GM12865 (cell line): ENCODE measurements at regions not wholly inside any gene's neighbourhood (a gene's known extent, or its start where the extent isn't known, plus 50 kb on each side); places are given as distances from the start of the nearest gene placed in this dataset.

ENCODE experiments used
- DNase-seq: peaks from one replicate; pipeline ENCODE4 v3.0.0; 2010; ENCODE audit warnings: low read depth
- H3K4me3 ChIP-seq: 2 replicates; pipeline ENCODE4 v1.5.1; 2011; ENCODE audit warnings: mild to moderate bottlenecking, low read depth, low read length, control low read depth
- CTCF ChIP-seq: IDR thresholded peaks from 2 replicates; pipeline ENCODE4 v1.5.1; 2011; ENCODE audit warnings: low read length, control low read depth, low read depth, inconsistent platforms; ENCODE audit not compliant: insufficient read depth; ENCODE audit errors: missing control alignments

DNA sequence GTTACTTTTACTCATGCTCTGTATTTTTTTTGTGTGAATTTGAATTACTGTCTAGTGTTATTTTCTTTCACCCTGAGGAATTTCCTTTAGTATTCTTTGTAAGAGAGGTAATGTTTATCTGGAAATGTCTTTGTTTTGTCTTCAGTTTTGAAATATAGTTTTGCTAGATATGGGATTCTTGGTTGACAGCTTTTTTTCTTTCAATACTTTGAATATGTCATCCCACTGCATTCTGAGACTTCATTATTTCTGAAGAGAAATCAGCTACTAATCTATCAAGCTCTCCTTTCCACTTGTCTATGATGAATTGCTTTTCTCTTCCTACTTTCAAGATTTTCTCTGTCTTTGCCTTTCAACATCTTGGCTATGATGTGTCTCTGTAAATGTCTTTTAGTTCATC lies 217.0 kb upstream of the CASK start:
- no peak for TF ChIP-seq CTCF
- no peak for DNase-seq
- H3K4me3 ChIP-seq: no peak overlapping the region

DNA sequence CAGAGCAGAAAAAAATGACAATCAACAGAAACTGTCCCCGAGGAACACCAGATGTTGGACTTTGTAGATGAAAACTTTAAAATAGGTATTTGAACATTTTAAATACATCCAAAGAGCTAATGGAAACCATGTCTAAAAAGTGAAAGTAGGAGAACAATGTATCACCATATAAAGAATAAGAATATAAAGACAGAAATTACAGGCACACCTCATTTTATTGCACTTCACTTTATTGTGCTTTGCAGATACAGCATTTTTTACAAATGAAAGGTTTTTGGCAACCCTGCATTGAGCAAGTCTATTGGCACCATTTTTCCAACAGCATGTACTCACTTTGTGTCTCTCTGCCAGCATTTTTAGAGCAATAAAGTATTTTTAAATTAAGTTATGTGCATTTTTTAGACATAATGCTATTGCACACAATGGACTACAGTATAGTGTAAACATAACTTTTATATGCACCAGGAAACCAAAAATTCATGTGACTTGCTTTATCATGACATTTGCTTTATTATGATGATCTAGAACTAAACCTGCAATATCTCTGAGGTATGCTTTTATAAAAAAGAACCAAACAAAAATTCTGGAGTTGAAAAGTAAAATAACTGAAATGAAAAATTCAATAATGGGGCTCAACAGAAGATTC lies 212.4 kb upstream of the CASK start:
- TF ChIP-seq CTCF: no peak
- H3K4me3 ChIP-seq: no peak overlapping the region
- no peak for DNase-seq

GRCh38 chrX:42131856-42132255 lies 208.5 kb upstream of the CASK start:
- no peak for TF ChIP-seq CTCF
- H3K4me3 ChIP-seq: no peak overlapping the region
- DNase-seq: no peak

DNA sequence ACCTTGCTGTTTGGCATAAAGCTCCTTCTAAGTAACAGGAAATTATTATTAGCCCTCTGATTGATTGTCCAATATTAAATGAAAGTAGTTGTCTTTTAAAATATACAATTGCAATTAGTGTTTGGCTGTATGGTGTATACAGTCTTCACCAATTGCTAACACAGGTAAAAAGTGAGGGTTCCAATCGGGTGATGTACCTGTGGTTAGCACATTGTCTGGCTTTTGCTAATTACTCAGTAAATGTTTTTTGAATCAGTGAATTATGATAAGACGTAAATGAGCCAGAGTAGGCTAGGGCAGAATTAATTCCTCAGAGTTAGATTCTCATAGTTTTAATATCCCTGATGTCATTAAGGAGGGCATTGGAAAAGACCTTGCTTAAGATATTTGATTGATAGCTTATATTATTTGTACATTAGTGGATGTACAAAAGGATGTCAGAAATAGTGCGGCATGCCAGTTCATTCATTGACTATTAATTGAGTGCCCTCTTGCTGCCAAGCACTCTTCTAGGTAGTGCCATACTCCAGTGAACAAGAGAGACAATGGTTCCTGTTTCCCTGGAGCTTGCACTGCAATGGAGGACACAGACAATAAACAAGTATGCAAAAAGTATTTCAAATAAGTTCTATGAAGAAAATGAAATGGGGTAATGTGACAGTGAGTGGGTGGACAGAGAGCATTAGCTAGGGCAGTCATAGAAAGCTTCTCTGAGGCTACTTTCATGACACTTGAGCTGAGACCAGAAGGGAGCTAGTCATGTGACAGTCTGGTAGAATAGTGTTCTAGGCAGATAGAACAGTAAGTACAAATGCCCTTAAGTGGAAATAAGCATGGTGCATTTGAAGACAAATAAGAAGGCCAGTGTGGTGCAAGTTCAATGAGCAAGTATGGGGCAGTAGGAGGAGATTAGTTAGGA lies 205.9 kb upstream of the CASK start:
- no peak for TF ChIP-seq CTCF
- no peak for DNase-seq
- no peak overlapping the region for H3K4me3 ChIP-seq

- no peak overlapping the region for H3K4me3 ChIP-seq
- TF ChIP-seq CTCF: no peak
- DNase-seq: peak; percentile 13
These were observed 205.2 kb upstream of the CASK start for GRCh38 chrX:42128587-42128986.

DNA sequence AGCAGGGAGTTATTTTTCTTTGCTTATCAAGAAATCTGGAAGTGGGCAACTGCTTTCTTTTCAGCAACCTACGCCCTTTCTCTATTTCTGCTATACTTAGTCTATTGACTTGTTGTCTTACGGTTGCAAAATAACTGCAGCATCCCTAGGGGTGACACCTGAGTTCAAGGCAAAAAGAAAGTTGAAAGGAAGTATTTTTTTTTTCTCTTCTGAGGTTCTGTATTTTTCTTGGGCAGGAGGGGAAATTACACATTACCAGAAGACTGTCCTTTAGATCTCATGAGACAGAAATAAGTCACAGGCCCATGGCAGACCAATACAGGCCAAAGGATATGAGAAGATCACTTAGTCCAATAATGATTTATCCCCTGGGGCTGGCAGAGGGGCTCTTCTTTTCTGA lies 204.7 kb upstream of the CASK start:
- no peak overlapping the region for H3K4me3 ChIP-seq
- TF ChIP-seq CTCF: no peak
- DNase-seq: peak; percentile 56
